Lower leg skin (tissue), 4 donors: ENCODE measurements at regions not wholly inside any gene's neighbourhood (a gene's known extent, or its start where the extent isn't known, plus 50 kb on each side); places are given as distances from the start of the nearest gene placed in this dataset.

Source experiments
- DNase-seq, 2 donors: peaks; one replicate each; pipeline ENCODE4 v3.0.0-alpha.2; 2019; ENCODE audit warnings: low spot score in 2 of 2
- H3K4me3 ChIP-seq: fragments of 200-600 bp; sonication (generic); 2 replicates; pipeline ENCODE4 v1.5.1; 2017; ENCODE audit warnings: mild to moderate bottlenecking, low read depth; ENCODE audit not compliant: poor library complexity, severe bottlenecking
- CTCF ChIP-seq, 3 donors: fragments of 450-650 bp; IDR thresholded peaks; one replicate each; pipeline ENCODE4 v1.5.1; 2016; ENCODE audit warnings: antibody characterized with exemption in 3 of 3, mild to moderate bottlenecking in 3 of 3, moderate library complexity in 2 of 3
- POLR2A ChIP-seq, 2 donors: fragments of 450-650 bp; IDR thresholded peaks; one replicate each; pipeline ENCODE4 v1.6.1; 2016 to 2017; ENCODE audit warnings: antibody characterized with exemption in 2 of 2, mild to moderate bottlenecking in 1 of 2, moderate library complexity in 1 of 2
- WGBS, 2 donors: methylation state at CpG; one replicate each; pipeline ENCODE4 v1.1.5; 2018; 5-methylcytosine and 5-hydroxymethylcytosine counted together
- intact Hi-C: fragments of 100-400 bp; cut with DNase I; formaldehyde crosslinking; loops from one replicate; pipeline ENCODE4 v1.15.0; 2023; ENCODE audit warnings: low total_unique reads

DNA sequence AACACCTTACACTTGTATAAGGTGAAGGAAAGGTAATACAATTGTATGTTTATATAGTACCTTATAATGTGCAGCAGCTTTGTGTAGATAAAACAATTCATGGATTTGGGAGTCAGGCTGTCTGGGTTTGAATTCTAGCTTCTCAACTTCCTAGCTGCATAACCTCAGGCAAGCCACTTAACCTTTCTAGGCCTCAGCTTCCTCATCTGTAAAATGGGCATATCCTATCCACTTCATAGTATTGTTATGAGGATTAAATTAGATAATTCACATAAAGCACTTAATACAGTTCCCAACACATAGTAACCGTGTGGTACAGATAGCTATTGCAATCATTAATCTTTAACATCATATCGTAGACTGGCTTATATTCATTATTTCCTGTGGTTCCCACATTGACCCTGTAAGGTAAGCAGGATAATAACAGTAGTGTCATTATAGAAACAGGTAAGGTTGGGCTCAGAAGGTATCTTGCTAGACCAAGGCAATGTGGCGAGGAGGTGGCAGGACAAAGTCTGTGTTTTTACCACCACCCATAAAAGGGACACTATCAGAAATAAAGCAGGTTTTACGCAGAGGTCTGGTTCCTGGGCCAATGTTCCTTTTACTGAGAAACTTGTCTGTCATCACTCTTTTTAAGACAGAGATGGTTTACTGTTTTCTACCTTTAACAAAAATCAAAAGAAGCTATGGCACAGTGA lies 334.1 kb downstream of the RRAGC start:
- H3K4me3 ChIP-seq, result no peak overlapping the region
- TF ChIP-seq POLR2A (IDR thresholded peaks at IDR 0.05), result no peak
- TF ChIP-seq CTCF (IDR thresholded peaks at IDR 0.05), result no peak
- intact Hi-C loops, result no loop called here
- 92% methylated on average over 4 of the region's 4 CpGs for WGBS, 2 donors
- no peak for DNase-seq

- no peak overlapping the region for H3K4me3 ChIP-seq
- TF ChIP-seq POLR2A (IDR thresholded peaks at IDR 0.05) (no peak), CTCF (IDR thresholded peaks at IDR 0.05) (no peak)
- intact Hi-C loops, result no loop called here
- WGBS, 2 donors, result 85 to 91% methylated on average over 8 of the region's 8 CpGs
- no peak for DNase-seq
These were observed 335.4 kb downstream of the RRAGC start for GRCh38 chr1:38524025-38524641.

DNA sequence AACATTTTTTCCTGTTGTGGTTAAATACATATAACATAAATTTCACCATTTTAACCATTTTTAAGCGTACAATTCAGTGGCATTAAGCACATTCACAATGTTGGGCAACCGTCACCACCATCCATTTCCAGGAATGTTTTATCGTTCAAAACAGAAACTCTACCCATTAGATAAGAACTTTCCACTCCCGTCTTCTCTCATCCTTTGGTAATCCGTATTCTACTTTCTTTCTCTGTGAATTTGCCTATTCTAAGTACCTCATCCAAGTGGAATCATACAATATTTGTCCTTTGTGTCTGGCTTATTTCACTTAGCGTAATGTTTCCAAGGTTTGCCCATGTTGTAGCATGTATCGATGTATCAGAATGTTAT lies 336.0 kb downstream of the RRAGC start:
- intact Hi-C loops, result no loop called here
- WGBS, 2 donors, result 89 to 96% methylated on average over 7 of the region's 7 CpGs
- TF ChIP-seq POLR2A (IDR thresholded peaks at IDR 0.05), result no peak
- TF ChIP-seq CTCF (IDR thresholded peaks at IDR 0.05), result no peak
- no peak overlapping the region for H3K4me3 ChIP-seq
- DNase-seq, result no peak

DNA sequence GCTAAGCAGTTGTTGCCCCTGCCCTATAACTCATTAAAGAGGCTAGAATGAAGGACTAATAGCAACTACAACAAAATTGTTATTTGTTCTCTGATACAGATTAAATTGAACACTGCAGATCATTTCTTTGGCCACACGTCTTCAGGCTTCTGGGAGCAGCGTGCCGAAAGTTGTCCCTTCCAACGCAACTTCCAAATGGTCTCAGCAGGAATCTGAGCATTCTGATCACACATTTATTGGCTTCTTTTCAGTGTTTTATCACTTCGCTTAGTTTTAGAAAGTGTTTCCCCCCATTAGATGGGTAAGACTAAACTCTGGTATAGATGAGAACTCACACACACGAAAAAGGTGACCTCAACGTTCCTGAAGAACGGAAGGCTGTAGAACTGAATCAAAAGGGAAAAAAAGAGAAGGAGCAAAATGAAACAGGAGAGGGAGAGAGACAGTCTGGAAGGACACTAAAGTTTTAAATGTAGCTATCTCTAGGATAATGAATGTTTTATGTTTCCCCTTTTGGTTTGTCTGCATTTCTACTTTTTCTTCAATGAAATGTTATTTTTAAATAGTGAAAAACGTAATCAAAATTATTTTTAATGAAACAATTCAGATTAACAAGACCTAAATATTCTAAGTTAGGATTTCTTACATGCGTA lies 336.5 kb downstream of the RRAGC start:
- intact Hi-C loops, result no loop called here
- TF ChIP-seq POLR2A (IDR thresholded peaks at IDR 0.05) (no peak), CTCF (IDR thresholded peaks at IDR 0.05) (no peak)
- 77 to 78% methylated on average over 10 of the region's 10 CpGs for WGBS, 2 donors
- no peak for DNase-seq
- no peak overlapping the region for H3K4me3 ChIP-seq

DNA sequence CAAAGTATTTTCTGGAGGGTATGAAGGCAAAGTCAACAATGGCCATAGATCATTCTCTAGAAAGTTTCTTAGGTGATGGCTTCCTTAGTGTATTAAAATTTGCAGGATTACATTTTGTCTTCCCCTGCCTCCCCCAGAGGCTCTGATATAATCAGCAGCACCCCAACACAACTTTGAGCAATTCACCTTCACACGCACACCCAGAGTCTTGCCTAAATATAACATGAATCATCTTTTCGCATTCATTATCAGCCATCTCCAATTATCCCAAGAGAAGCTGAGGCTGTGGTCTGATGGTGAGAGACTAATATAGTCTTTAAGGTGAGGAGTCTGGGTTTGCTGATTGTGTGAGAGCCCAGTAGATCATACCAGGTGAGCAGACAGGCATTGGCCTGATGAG lies 343.0 kb downstream of the RRAGC start:
- H3K4me3 ChIP-seq, result no peak overlapping the region
- DNase-seq, result no peak
- intact Hi-C loops, result no loop called here
- TF ChIP-seq CTCF (IDR thresholded peaks at IDR 0.05) (no peak), POLR2A (IDR thresholded peaks at IDR 0.05) (no peak)
- 47 to 67% methylated on average over 2 of the region's 2 CpGs for whole genome bisulfite sequencing, 2 donors
